ENCODE measurements at regions not wholly inside any gene's neighbourhood (a gene's known extent, or its start where the extent isn't known, plus 50 kb on each side); places are given as distances from the start of the nearest gene placed in this dataset.
A peak's percentile ranks its signal among the peaks of the same experiment; 100 is the strongest.

GRCh38 chr17:14755002-14755401, 454.1 kb downstream of the HS3ST3B1 start:
- TF ChIP-seq CTCF (IDR thresholded peaks at IDR 0.05; ENCODE audit: control insufficient read depth, insufficient read depth, low read depth, low read length, missing control alignments): no peak
- peak; percentile 48 for DNase-seq (ENCODE audit: low read depth)
- no peak overlapping the region for H3K4me3 ChIP-seq (ENCODE audit: control insufficient read depth, low read depth, low read length)

GRCh38 chr17:14753383-14753782, 452.5 kb downstream of the HS3ST3B1 start:
- no peak overlapping the region for H3K4me3 ChIP-seq (ENCODE audit: control insufficient read depth, low read depth, low read length)
- TF ChIP-seq CTCF (IDR thresholded peaks at IDR 0.05; ENCODE audit: control insufficient read depth, insufficient read depth, low read depth, low read length, missing control alignments): no peak
- no peak for DNase-seq (ENCODE audit: low read depth)

- DNase-seq (ENCODE audit: low read depth): no peak
- no peak for TF ChIP-seq CTCF (IDR thresholded peaks at IDR 0.05; ENCODE audit: control insufficient read depth, insufficient read depth, low read depth, low read length, missing control alignments)
- no peak overlapping the region for H3K4me3 ChIP-seq (ENCODE audit: control insufficient read depth, low read depth, low read length)
Measured at GRCh38 chr17:14752011-14752410, 451.1 kb downstream of the HS3ST3B1 start.

GRCh38 chr17:14750866-14751265, 450.0 kb downstream of the HS3ST3B1 start:
- TF ChIP-seq CTCF (IDR thresholded peaks at IDR 0.05; ENCODE audit: control insufficient read depth, insufficient read depth, low read depth, low read length, missing control alignments): no peak
- H3K4me3 ChIP-seq (ENCODE audit: control insufficient read depth, low read depth, low read length): no peak overlapping the region
- no peak for DNase-seq (ENCODE audit: low read depth)

- no peak overlapping the region for H3K4me3 ChIP-seq (ENCODE audit: control insufficient read depth, low read depth, low read length)
- no peak for TF ChIP-seq CTCF (IDR thresholded peaks at IDR 0.05; ENCODE audit: control insufficient read depth, insufficient read depth, low read depth, low read length, missing control alignments)
- DNase-seq (ENCODE audit: low read depth): no peak
Measured at GRCh38 chr17:14749269-14749668, 448.4 kb downstream of the HS3ST3B1 start.

- H3K4me3 ChIP-seq (ENCODE audit: control insufficient read depth, low read depth, low read length): no peak overlapping the region
- DNase-seq (ENCODE audit: low read depth): no peak
- TF ChIP-seq CTCF (IDR thresholded peaks at IDR 0.05; ENCODE audit: control insufficient read depth, insufficient read depth, low read depth, low read length, missing control alignments): no peak
Measured at GRCh38 chr17:14748036-14748710, 447.3 kb downstream of the HS3ST3B1 start.

- TF ChIP-seq CTCF (IDR thresholded peaks at IDR 0.05; ENCODE audit: control insufficient read depth, insufficient read depth, low read depth, low read length, missing control alignments): no peak
- no peak overlapping the region for H3K4me3 ChIP-seq (ENCODE audit: control insufficient read depth, low read depth, low read length)
- peak; percentile 52 for DNase-seq (ENCODE audit: low read depth)
Measured at GRCh38 chr17:14747603-14747950, 446.7 kb downstream of the HS3ST3B1 start.
